MM.1S (cell line): ENCODE measurements at regions not wholly inside any gene's neighbourhood (a gene's known extent, or its start where the extent isn't known, plus 50 kb on each side); places are given as distances from the start of the nearest gene placed in this dataset.

Experiments
- EZH2 ChIP-seq: fragments of 300-600 bp; sonication (generic); optimal IDR thresholded peaks from 2 replicates; pipeline ENCODE3; 2017; ENCODE audit warnings: low read depth, mild to moderate bottlenecking, antibody characterized with exemption, low read length, mixed read lengths
- TF ChIP-seq, protein P1 (sequence below): fragments of 300-600 bp; sonication (generic); IDR thresholded peaks from 2 replicates; pipeline ENCODE4 v1.5.1; 2016; ENCODE audit warnings: antibody characterized with exemption, low read length, mixed read lengths

DNA sequence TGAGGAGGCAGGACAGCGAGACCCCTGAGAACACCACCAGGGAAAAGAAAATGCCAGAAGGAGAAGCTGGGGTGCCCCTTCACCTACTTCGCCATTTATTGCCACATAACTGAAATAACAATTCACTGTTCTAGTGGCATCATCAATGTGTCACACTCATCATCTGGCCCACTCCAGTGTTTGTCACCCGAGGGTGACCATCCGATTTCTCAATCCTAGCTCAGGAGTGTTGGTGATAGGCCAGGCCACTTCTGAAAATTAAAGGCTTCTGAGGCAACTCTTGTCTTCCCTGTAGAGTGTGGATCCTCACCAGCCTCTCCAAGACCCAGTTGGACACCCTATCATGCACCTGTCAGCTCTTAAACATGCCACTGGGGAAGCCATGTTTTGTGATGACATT lies 62.9 kb upstream of the BZW1 start:
- TF ChIP-seq, protein P1, sequence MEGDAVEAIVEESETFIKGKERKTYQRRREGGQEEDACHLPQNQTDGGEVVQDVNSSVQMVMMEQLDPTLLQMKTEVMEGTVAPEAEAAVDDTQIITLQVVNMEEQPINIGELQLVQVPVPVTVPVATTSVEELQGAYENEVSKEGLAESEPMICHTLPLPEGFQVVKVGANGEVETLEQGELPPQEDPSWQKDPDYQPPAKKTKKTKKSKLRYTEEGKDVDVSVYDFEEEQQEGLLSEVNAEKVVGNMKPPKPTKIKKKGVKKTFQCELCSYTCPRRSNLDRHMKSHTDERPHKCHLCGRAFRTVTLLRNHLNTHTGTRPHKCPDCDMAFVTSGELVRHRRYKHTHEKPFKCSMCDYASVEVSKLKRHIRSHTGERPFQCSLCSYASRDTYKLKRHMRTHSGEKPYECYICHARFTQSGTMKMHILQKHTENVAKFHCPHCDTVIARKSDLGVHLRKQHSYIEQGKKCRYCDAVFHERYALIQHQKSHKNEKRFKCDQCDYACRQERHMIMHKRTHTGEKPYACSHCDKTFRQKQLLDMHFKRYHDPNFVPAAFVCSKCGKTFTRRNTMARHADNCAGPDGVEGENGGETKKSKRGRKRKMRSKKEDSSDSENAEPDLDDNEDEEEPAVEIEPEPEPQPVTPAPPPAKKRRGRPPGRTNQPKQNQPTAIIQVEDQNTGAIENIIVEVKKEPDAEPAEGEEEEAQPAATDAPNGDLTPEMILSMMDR: no peak
- TF ChIP-seq EZH2: no peak
